DMS114 treated with DMSO at 0.1 percent for 48 hours (cell line): ENCODE measurements at regions not wholly inside any gene's neighbourhood (a gene's known extent, or its start where the extent isn't known, plus 50 kb on each side); places are given as distances from the start of the nearest gene placed in this dataset.
"Not testable (repeated sequence)": the region's sequence is repeated elsewhere in the genome, so short reads cannot be mapped to it uniquely, and the experiment has no call there.

Source experiments
- DNase-seq: peaks from one replicate; lab custom pipeline; 2025; ENCODE audit not compliant: unreplicated experiment; lab: John Stamatoyannopoulos, UW

- no peak for DNase-seq
Observed at GRCh38 chr6:113718588-113718987, 138.6 kb upstream of the MARCKS start.

DNA sequence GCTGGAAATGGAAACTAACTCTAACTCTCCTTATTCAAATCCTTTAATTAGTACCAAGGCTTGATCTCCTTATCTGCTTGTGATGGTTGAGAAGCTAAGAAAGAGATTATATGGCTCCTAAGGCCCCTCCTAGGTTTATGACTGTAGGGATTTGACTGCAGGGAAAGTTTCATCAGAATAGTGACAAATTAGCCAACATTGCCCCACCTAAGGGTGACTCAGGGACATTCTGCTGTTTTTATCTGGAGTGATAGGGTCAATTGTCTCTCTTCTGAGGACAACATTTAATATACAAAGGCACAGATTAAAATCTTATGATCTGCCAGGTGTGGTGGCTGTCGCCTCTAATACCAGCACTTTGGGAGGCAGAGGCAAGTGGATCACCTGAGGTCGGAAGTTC, 138.1 kb upstream of the MARCKS start:
- no peak for DNase-seq

DNA sequence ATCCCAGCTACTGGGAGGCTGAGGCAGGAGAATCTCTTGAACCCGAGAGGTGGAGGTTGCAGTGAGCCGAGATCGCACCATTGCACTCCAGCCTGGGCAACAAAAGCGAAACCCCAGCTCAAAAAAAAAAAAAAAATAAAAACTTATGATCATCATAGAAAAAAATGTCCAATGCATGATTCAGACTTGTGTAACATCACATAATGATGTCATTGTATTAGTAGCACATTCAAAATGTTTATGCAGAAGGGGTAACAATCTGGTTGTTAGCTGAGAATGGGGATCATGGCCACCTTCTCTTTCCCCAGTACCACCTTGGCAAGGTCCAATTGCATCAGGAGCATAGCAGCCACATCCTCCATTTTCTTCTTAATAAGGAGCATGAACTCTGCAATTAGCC, 137.6 kb upstream of the MARCKS start:
- no peak for DNase-seq

GRCh38 chr6:113723182-113723581, 134.0 kb upstream of the MARCKS start:
- DNase-seq: no peak

- not testable (repeated sequence) for DNase-seq
Observed at GRCh38 chr6:113724927-113725326, 132.2 kb upstream of the MARCKS start.

GRCh38 chr6:113731541-113731940, 125.6 kb upstream of the MARCKS start:
- no peak for DNase-seq

- no peak for DNase-seq
Observed at GRCh38 chr6:113732384-113732966, 124.7 kb upstream of the MARCKS start.

- DNase-seq: no peak
Observed at GRCh38 chr6:113733381-113733780, 123.8 kb upstream of the MARCKS start.

DNA sequence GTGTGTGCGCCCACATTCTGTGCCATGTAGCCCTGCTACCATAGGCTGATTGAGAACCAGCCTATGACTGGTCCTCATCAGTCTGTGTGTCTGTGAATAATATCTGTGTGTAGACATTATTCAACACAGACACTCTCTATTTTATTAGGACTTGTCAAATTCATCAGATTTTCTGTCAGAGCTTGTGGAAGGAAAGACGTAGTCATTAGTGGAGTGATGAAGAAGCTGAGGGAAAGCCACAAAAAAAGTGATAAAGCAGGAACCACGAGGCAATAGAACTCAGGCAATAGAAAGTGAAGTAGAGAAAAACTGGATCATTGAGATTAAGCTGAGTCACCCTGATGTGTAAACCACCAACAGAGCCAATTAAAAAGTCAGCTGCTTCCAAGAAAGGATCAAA, 122.2 kb upstream of the MARCKS start:
- DNase-seq: no peak

- DNase-seq: no peak
Observed at GRCh38 chr6:113735491-113735890, 121.7 kb upstream of the MARCKS start.

GRCh38 chr6:113736978-113737377, 120.2 kb upstream of the MARCKS start:
- DNase-seq: no peak

DNA sequence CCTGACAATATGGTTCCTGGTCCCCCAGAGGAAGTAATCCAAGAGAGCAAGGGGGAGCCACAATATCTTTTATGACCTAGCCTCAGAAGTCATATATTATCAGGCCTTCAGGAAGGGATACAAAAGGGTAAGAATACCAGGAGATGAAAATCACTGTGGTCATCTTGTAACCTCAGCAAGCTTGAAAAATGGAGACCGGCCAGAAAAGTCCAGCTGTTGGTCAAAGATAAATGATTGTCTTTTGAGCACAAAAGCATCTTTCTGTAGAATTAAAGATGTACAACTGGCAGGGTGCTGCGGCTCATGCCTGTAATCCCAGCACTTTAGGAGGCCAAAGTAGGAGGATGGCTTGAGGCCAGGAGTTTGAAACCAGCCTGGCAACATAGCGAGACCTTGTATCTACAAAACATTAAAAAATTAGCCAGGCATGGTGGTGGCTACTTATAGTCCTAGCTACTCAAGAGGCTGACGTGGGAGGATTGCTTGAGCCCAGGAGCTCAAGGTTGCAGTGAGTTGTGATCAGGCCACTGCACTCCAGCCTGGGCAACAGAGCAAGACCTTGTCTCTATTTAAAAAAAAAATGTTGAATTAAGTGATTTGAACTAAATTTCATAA, 118.0 kb upstream of the MARCKS start:
- no peak for DNase-seq

DNA sequence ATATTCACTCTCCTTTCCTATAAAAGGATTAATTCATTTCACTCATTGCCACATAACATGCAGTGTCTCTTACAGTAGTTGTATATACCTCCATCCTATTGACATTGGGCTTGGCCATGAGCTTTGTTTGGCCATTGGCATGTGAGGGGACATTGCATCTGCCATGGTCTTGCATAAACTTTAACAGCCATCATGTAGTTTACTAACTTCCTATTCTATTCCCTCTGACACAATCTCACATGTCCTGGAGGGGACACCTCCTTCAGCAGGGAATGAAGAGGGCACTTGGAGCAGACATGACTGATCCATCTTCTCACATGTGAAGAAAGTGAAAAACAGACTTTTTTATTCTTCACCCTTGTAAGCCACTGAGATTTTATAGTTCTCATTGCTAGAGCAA, 115.5 kb upstream of the MARCKS start:
- DNase-seq: no peak

- DNase-seq: no peak
Observed at GRCh38 chr6:113742342-113742741, 114.8 kb upstream of the MARCKS start.

GRCh38 chr6:113744861-113745260, 112.3 kb upstream of the MARCKS start:
- DNase-seq: no peak

DNA sequence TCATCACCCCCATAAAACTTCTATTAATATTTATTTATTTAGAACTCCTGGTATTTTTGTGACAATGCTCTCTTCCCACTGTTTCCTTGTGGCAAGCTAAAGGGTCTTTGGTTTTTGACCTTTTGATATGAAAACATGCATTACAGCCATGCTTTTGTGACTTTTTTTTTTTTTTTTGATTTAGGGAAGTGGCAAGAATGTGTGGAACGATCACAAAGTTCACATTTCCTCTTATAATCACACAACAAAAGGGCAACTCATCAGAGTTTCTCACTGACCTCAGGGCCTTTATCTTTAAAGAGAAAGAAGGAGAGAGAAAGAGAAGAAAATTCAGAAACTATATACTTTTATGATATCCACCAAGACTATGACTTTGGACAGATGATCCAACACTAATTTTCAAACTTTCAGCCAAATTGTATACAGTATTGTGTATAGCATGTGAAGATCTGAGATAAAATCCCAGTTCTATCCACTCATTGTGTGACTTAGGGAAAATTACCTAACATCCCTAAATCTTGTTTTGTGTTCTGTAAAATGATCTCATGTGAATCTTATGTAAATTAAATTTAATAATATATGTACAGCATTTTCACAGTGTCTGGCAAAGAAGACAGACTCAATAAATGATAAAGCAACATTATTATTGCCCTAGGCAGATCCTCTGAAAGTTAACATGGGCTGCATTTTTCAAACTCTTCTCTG, 106.8 kb upstream of the MARCKS start:
- DNase-seq: no peak

GRCh38 chr6:113754291-113754690, 102.9 kb upstream of the MARCKS start:
- no peak for DNase-seq

DNA sequence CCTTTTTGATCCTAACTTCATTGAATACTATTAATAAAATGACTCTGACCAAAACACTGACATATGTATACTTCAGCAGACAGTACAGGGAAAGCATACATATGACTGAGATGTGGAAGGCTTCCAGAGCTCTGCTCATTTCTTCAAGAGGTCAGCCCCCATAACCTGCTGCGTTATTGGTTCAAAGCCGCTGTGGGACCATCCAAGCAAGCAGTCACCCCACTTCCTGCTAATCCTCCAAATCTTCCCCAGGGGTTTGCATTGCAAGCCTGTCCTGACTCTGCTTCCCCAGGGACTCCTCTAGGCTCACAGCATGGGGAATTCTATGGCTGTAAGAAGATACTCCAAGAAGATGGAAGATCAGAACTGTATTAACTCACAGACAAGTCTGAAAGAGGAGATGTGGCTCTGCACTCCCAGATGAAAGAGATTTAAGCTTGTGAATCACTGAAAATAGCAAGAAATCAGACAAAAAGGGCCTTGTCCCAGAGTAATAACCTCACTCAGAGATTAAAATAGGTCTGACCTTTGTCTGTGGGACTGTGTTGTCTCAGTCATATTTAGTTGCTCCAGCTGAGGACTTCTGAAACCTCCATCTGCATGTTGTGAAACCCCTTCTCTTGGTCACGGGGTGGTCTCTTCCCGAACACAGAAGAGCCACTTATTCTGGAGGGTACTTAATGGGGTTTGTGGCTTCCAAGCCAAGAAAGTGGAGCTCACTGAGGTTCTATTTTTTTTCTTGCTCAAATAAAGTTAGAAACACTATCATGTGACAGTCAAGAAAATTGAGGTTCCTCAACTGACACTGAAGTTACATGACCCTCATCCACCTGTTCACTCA, 101.5 kb upstream of the MARCKS start:
- DNase-seq: no peak

- DNase-seq: no peak
Observed at GRCh38 chr6:113756290-113756665, 100.9 kb upstream of the MARCKS start.

DNA sequence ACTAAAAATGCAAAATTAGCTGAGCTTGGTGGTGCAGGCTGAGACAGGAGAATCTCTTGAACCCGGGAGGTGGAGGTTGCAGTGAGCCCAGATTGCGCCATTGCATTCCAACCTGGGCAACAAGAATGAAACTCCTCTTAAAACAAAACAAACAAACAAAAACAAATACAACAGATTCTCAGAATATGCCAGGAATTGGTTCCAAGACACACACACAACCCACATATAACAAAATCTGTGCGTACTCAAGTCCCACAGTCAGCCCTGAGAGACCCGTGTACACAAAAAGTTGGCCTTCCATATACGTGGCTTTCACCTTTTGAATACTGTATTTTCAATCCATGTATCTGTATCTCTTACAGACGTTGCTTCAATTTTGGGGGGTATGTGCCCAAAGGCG, 98.9 kb upstream of the MARCKS start:
- DNase-seq: no peak

DNA sequence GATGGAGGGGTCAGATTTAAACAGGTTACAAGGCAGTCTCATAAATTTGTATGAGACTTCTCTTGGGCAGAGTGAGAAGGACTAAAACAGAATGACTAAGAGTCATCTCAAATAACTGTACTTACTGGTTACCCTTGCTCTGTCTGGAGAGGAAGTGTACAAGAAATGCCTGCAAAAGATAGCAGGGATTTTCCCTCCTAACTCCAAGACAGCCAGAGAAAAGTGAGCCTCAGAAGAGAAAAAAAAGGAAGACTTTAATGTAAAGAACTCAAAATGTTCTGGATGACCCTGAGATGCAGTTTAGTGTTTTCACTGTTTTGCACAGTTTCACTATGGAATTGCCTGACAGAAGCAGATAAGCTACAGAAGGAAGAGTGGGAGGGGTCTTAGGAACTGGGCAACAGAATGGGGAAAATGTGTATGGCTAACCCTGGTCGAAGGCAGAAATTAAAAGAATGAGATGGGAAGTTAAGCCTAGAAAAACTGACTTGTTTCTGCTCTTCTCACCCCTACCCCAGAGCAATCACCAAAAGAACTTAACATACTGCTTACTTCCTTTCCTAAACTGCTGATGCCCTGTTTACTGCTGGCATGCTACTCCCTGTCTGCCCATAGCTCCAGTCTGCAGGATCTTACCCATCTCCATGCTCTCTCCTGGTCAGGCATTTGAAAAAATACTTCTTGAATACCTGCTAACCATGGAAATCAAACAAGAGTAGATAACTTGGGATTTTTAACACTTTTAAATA, 98.1 kb upstream of the MARCKS start:
- no peak for DNase-seq
